Right forelimb (tissue), 1 donor: ENCODE measurements at regions not wholly inside any gene's neighbourhood (a gene's known extent, or its start where the extent isn't known, plus 50 kb on each side); places are given as distances from the start of the nearest gene placed in this dataset.

Source experiments
- DNase-seq: peaks from one replicate; pipeline ENCODE4 v3.0.0-alpha.2; 2018

DNA sequence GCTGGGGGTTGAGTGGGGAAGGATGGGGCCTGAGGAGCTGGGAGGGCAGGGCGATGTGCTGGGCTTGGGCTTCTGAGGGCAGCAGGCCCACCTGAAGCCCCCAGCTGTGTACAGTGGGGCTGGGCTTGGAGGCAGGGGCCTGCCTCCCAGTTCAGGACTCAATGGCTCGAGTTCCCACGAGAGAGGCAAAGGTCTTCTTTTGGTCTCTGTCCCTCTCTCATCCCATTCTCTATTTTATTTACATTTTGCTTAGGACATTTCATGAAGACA is 180.6 kb downstream of the MACROH2A1 start:
- peak; percentile 25 for DNase-seq

- DNase-seq = peak; percentile 37
Observed at GRCh38 chr5:135217669-135218485, 181.2 kb downstream of the MACROH2A1 start.

GRCh38 chr5:135216471-135217343 is 182.3 kb downstream of the MACROH2A1 start:
- peak; percentile 21 for DNase-seq

- DNase-seq = peak; percentile 7
Observed at GRCh38 chr5:135215617-135216470, 181.8 kb upstream of the PITX1 start.

DNA sequence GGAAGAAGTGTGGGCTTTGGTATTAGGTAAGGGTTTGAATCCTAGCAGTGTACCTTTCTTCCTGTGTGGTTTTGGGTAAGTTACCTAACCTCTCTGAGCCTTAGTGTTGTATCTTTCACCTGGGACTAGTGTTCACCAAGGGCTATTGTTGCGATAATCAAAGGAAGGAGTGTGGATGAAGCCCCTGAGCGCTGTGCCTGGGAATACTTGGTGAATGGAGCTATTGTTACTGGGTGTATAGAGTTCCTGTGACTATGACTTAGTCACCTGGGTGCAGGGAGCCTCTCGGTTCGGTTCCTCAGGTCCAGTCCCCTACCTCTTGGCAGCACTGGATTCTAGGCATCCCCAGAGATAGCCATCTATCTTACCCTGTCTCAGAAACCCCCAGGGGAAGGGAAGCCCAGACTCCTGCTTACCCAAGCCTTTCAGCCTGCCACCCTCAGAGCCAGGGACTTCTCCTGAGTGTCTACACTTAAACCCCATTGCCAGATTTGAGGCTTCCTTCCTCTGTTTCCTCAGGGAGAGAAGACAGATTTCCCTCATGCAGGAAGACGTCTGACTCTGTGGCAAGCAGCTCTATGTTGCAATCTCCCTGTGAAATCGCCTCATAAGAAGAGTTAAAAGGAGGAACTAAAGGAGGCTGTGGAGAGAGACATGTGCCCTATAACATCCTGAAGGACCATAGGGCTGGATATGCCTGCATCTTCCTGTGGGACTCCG is 181.0 kb upstream of the PITX1 start:
- DNase-seq = peak; percentile 12

DNA sequence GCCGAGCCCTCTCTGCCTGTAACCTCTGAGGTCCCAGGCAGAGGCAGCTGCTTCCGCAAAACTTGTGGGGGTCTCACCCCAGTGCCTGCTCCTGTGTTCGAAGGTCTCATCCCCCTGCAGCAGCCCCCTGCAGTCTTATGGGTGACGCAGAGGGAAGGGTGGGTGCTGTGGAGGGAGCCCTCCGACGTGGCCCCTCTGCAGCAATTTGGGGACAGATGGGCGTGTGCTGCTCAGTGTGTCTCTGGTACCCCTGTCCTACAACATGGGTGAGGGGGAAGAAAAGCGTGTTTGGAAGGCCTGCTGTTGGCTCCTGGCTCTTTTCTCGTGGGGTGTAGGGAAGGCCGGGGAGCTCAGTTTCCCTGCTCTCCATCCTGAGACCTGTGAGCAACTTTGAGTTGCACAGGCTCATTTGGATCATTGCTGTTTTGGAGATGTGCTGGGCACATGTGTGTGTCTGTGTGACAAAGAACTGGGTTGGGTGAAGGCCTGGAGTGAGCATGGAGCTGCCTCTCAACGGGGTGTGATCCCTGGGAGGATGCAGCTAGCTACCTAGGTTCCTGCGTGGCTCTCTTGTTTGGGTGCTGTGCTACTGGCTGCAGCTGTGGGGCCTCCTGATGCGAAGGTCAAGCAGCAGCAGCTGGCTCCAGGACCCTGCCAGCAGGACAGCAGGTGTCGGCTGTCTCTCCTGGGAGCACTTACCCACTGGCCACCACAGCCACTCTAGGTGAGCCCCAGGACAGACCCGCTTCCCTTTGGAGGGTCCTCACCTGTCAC is 179.6 kb upstream of the PITX1 start:
- peak; percentile 22 for DNase-seq

DNA sequence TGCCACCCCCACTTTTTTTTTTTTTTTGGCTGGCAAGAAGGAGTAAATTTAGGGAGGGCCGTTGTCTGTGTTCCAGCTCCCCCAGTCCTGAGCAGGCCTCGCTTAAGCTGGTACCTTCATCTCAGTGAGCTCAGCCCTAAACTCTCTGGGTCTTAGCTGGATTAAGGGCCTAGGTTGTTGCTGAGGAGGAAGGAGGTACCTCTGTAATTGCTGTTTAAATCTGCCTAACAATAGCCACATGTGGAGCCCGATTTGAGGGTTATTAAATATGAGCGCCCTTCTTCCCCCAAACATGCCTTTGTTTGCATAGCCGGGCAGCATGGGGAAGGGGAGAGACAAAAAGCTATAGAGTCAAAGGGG is 179.0 kb upstream of the PITX1 start:
- no peak for DNase-seq

- DNase-seq = peak; percentile 35
Observed at GRCh38 chr5:135212361-135213026, 178.5 kb upstream of the PITX1 start.

DNA sequence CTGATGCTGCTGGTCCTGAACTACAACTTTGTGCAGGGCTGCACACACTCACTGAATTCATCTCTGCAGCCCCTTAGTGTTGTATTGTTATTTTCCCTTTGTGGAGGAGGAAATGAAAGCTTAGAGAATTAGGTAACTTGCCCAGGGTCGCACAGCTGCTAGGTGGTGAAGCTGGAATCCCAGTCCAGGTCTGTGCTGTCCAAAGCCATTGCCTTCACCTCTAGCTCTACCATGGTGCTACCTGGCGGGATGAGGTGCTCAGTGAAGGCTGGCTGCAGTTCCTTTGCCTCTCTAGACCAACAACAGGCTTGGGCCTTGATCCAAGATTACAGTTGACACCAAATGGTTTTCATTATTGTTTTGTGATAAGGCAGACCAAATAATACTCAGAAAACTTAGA is 177.8 kb upstream of the PITX1 start:
- DNase-seq = peak; percentile 17

DNA sequence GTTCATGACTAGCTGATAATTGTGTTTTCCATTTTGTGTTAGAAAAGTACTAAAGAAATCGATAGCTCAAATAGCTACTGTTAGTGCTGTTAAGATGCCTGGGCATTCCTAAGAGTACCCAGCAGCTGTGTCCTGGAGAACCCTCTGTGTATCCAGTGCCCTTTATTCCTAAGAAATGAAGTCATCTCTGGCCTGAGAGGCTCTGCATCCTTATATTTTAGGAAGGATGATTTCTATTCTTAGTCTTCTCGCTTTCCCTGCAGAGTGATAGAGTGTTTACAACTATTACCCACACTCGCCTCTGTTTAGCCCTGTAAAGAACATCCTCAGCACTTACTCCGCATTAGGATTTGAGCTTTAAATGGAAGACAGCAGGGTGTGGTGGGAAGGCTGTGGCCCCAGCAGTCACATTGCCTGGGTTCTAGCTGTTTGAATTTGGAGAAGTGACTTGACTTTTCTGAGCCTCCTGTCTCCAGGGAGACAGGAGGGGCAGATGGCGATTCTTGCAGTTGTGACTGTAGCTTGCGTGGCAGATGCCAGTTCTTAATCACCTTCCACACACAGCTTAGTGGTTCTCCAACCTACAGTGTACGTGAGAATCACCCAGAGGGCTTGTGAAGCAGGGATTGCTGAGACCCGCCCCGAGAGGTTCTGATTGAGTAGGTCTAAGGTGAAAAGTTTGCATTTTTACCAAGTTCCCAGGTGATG is 177.2 kb upstream of the PITX1 start:
- DNase-seq = peak; percentile 30

DNA sequence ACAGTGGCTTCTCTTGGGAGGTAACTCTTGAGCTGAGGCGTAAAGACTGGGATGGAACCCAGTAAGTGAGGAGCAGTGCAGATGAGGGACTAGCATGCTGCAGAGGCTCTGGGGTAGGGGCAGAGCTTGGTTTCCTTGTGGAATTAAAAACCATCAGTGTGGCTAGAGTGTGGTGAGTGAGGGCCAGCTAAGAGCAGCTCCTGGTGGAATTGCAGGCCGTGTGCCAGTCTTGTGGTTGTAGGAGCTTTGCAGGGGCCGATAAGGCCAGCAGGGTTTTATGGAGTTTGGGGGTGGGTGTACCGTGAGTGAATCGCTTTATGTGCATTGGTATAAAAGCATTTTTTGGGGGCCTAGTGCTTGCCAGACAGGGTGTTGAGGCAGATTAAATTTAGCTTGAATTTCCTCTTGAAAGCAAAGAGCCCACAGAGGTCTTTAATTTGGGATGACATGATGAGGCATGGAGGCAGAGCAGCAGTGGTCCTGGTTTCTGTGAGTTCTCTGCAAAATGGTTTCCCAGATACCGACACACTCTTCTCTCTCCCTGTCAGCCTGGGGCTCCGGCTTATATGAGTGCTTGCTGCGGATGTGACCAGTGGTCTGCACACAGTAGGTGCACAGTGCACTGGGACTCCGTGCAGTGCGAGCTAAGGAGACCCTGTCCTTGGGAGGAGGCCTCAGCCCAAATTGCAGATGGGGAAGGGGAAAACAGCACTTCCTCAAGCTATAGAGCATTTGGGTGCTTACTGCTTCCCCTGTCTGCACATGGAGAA is 176.4 kb upstream of the PITX1 start:
- peak; percentile 24 for DNase-seq

GRCh38 chr5:135208903-135209721 is 175.1 kb upstream of the PITX1 start:
- peak; percentile 41 for DNase-seq

DNA sequence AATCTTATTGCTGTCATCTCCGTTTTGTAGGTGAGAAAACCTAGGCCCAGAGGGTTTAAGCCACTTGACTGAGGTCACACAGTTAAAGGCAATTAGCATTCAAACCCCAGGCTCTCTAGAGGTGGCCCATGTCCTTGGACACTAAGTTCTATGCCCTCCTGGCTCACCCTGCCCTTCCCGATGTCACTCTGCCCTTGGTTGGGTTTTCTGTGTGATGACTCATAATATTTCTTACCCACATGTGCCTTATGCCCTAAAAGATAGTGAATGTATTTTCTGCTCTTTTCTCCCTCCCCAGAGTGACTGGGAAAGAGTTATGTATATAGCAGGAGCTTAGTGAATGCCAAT is 174.5 kb upstream of the PITX1 start:
- DNase-seq = no peak

- peak; percentile 32 for DNase-seq
Observed at GRCh38 chr5:135207866-135208265, 173.8 kb upstream of the PITX1 start.

- DNase-seq = peak; percentile 16
Observed at GRCh38 chr5:135206862-135207261, 172.8 kb upstream of the PITX1 start.

GRCh38 chr5:135205632-135206349 is 171.8 kb upstream of the PITX1 start:
- peak; percentile 22 for DNase-seq

DNA sequence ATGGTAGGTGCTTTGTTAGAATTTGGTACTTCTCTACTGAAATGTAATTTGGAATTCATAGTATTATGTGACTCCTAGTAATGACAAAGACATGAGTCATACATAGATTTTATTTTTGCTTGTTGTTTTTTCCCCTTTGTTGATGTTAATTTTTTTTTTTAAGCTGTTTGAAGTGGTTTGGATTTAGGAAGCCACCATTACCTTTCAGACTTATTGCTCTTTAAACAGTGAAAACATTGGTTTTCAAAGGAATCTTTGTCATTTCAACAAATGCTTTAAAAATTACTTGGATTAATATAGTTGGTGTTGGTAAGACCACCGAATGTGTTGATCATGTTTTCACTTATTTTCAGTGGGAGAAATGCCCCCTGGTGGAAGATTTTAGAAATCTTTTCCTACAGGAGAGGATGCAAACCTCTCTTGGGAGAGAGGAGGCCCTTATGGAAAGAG is 170.1 kb upstream of the PITX1 start:
- DNase-seq = no peak

DNA sequence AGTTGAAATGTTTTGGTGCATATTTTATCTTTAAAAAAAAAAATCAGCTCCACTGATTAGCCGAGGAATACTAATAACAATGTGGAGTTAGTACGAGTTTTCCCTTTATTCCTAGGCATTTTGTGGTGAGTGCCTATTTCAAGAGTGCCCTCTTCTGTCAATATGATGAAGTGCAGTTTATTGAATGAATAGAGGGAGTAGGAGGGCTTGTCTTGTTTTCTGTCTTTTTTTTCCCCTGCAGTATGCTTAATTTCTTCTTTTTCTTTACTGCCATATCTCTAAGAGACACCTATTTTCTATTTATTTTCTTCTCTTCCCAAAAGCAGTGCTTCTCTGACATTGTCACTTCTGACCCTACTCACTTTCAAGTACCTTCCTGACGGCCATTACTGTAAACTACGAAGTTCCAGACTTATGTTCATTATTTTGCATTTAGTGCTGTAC is 169.6 kb upstream of the PITX1 start:
- DNase-seq = no peak
